ENCODE measurements at regions not wholly inside any gene's neighbourhood (a gene's known extent, or its start where the extent isn't known, plus 50 kb on each side); places are given as distances from the start of the nearest gene placed in this dataset.

GRCh38 chr10:113364227-113364626, 188.6 kb upstream of the HABP2 start:
- DNase-seq (ENCODE audit: low spot score): no peak

- no peak for DNase-seq (ENCODE audit: low spot score)
Observed at GRCh38 chr10:113368666-113369364, 184.0 kb upstream of the HABP2 start.

- no peak for DNase-seq (ENCODE audit: low spot score)
Observed at GRCh38 chr10:113369365-113369694, 183.5 kb upstream of the HABP2 start.

GRCh38 chr10:113376428-113376827, 176.4 kb upstream of the HABP2 start:
- no peak for DNase-seq (ENCODE audit: low spot score)

- DNase-seq (ENCODE audit: low spot score): no peak
Observed at GRCh38 chr10:113379091-113379490, 173.8 kb upstream of the HABP2 start.

- DNase-seq (ENCODE audit: low spot score): no peak
Observed at GRCh38 chr10:113381416-113381815, 171.4 kb upstream of the HABP2 start.

- DNase-seq (ENCODE audit: low spot score): peak; percentile 58
Observed at GRCh38 chr10:113381981-113382509, 170.8 kb upstream of the HABP2 start.

GRCh38 chr10:113382691-113383090, 170.2 kb upstream of the HABP2 start:
- DNase-seq (ENCODE audit: low spot score): no peak

- no peak for DNase-seq (ENCODE audit: low spot score)
Observed at GRCh38 chr10:113384181-113384580, 168.7 kb upstream of the HABP2 start.

- peak; percentile 80 for DNase-seq (ENCODE audit: low spot score)
Observed at GRCh38 chr10:113385021-113385999, 167.5 kb upstream of the HABP2 start.

GRCh38 chr10:113386005-113386404, 166.8 kb upstream of the HABP2 start:
- peak; percentile 63 for DNase-seq (ENCODE audit: low spot score)

- DNase-seq (ENCODE audit: low spot score): no peak
Observed at GRCh38 chr10:113389969-113390368, 162.9 kb upstream of the HABP2 start.

GRCh38 chr10:113390896-113391295, 162.0 kb upstream of the HABP2 start:
- DNase-seq (ENCODE audit: low spot score): no peak

GRCh38 chr10:113397047-113397446, 155.8 kb upstream of the HABP2 start:
- no peak for DNase-seq (ENCODE audit: low spot score)

GRCh38 chr10:113399065-113399464, 153.8 kb upstream of the HABP2 start:
- no peak for DNase-seq (ENCODE audit: low spot score)

- DNase-seq (ENCODE audit: low spot score): no peak
Observed at GRCh38 chr10:113402602-113403001, 150.3 kb upstream of the HABP2 start.

- DNase-seq (ENCODE audit: low spot score): no peak
Observed at GRCh38 chr10:113407218-113407617, 145.6 kb upstream of the HABP2 start.

- no peak for DNase-seq (ENCODE audit: low spot score)
Observed at GRCh38 chr10:113409175-113409574, 143.7 kb upstream of the HABP2 start.

- no peak for DNase-seq (ENCODE audit: low spot score)
Observed at GRCh38 chr10:113410618-113411017, 142.2 kb upstream of the HABP2 start.

- DNase-seq (ENCODE audit: low spot score): no peak
Observed at GRCh38 chr10:113411456-113411855, 141.4 kb upstream of the HABP2 start.

GRCh38 chr10:113412161-113412560, 140.7 kb upstream of the HABP2 start:
- DNase-seq (ENCODE audit: low spot score): no peak

GRCh38 chr10:113414543-113414942, 138.3 kb upstream of the HABP2 start:
- DNase-seq (ENCODE audit: low spot score): no peak

- DNase-seq (ENCODE audit: low spot score): no peak
Observed at GRCh38 chr10:113415246-113415645, 137.6 kb upstream of the HABP2 start.

Measured in LoVo (cell line).